ENCODE measurements at regions not wholly inside any gene's neighbourhood (a gene's known extent, or its start where the extent isn't known, plus 50 kb on each side); places are given as distances from the start of the nearest gene placed in this dataset.

DNA sequence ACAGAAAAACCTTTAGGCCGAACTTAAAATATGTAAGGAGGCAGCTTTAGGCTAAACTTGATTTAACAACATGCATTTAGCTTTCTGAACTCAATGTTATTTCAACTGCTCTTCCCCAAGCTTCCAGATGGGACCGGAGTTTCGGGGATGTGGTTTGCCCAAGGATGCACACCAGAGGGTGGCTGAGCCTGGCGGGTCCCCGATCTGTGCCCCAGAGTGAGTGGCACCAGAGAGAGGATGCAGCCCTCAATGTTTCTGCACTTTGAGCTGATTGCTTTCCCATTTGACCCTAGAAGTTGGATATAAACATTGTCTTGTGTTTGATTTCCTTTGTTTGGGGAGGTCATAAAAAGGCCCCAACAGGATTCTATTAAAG is 348.0 kb upstream of the TNRC6C start:
- H3K27me3 ChIP-seq (replicated peaks; ENCODE audit: control insufficient read depth, insufficient read depth, low read length) = no peaks in the 10 kb centered on the region; the same call in 1 of the 2 replicates
- TF ChIP-seq, protein P1, sequence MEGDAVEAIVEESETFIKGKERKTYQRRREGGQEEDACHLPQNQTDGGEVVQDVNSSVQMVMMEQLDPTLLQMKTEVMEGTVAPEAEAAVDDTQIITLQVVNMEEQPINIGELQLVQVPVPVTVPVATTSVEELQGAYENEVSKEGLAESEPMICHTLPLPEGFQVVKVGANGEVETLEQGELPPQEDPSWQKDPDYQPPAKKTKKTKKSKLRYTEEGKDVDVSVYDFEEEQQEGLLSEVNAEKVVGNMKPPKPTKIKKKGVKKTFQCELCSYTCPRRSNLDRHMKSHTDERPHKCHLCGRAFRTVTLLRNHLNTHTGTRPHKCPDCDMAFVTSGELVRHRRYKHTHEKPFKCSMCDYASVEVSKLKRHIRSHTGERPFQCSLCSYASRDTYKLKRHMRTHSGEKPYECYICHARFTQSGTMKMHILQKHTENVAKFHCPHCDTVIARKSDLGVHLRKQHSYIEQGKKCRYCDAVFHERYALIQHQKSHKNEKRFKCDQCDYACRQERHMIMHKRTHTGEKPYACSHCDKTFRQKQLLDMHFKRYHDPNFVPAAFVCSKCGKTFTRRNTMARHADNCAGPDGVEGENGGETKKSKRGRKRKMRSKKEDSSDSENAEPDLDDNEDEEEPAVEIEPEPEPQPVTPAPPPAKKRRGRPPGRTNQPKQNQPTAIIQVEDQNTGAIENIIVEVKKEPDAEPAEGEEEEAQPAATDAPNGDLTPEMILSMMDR (IDR thresholded peaks at IDR 0.05; ENCODE audit: insufficient read depth, low read length, poor library complexity, severe bottlenecking) = no peak
- no peak for DNase-seq (ENCODE audit: extremely low read depth, insufficient read length)
- no peaks in the 10 kb centered on the region for H3K36me3 ChIP-seq (ENCODE audit: control insufficient read depth, insufficient read depth, low read length)
- no peak overlapping the region for H3K4me3 ChIP-seq (replicated peaks; ENCODE audit: low read depth, low read length)

- TF ChIP-seq, protein P1 (IDR thresholded peaks at IDR 0.05; ENCODE audit: insufficient read depth, low read length, poor library complexity, severe bottlenecking) = no peak
- Histone ChIP-seq H3K27me3 (replicated peaks; ENCODE audit: control insufficient read depth, insufficient read depth, low read length) (no peaks in the 10 kb centered on the region; the same call in 1 of the 2 replicates), H3K36me3 (ENCODE audit: control insufficient read depth, insufficient read depth, low read length) (no peaks in the 10 kb centered on the region), H3K4me3 (replicated peaks; ENCODE audit: low read depth, low read length) (no peak overlapping the region)
- DNase-seq (ENCODE audit: extremely low read depth, insufficient read length) = no peak
Measured at GRCh38 chr17:77610972-77611521, 347.5 kb upstream of the TNRC6C start.

DNA sequence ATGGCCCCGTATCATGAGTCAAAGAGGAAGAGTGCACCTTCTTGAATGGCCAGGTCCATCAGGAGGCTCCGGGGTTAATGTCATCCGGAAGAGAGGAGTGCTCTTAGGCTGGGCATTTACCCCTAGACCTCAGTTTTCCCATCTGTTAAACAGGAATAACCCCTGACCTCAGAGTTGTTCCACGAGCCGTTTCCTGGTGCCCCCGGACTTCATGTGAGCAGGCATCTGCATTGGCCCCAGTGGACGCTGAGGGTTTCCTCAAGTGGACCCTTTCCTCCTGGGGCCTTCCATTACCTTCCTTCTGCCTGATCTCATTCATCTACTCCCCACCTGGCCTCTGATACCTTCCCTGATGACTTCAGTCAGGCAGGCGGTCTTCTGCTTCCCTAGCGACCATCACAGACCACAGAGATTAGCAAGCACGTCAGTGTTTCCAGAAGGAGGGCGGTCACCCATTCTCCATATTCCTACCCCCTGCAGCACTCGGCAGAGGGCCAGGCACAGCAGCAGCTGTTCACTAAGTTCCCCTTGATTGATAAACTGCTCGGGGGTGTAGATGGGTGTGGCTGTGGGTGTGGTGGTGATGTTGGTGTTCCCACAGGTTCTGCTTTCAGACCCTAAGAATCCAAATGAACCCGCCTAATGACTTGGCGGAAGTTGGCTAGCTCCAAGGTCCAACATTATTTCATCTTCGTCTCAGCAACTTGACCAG is 346.6 kb upstream of the TNRC6C start:
- TF ChIP-seq, protein P1 (IDR thresholded peaks at IDR 0.05; ENCODE audit: insufficient read depth, low read length, poor library complexity, severe bottlenecking) = no peak
- Histone ChIP-seq H3K27me3 (replicated peaks; ENCODE audit: control insufficient read depth, insufficient read depth, low read length) (no peaks in the 10 kb centered on the region; the same call in 1 of the 2 replicates), H3K4me3 (replicated peaks; ENCODE audit: low read depth, low read length) (no peak overlapping the region), H3K36me3 (ENCODE audit: control insufficient read depth, insufficient read depth, low read length) (no peaks in the 10 kb centered on the region)
- DNase-seq (ENCODE audit: extremely low read depth, insufficient read length) = no peak

- TF ChIP-seq, protein P1 (IDR thresholded peaks at IDR 0.05; ENCODE audit: insufficient read depth, low read length, poor library complexity, severe bottlenecking) = no peak
- DNase-seq (ENCODE audit: extremely low read depth, insufficient read length) = no peak
- Histone ChIP-seq H3K4me3 (replicated peaks; ENCODE audit: low read depth, low read length) (no peak overlapping the region), H3K27me3 (replicated peaks; ENCODE audit: control insufficient read depth, insufficient read depth, low read length) (no peaks in the 10 kb centered on the region; the same call in 1 of the 2 replicates), H3K36me3 (ENCODE audit: control insufficient read depth, insufficient read depth, low read length) (no peaks in the 10 kb centered on the region)
Measured at GRCh38 chr17:77613218-77613617, 345.3 kb upstream of the TNRC6C start.

DNA sequence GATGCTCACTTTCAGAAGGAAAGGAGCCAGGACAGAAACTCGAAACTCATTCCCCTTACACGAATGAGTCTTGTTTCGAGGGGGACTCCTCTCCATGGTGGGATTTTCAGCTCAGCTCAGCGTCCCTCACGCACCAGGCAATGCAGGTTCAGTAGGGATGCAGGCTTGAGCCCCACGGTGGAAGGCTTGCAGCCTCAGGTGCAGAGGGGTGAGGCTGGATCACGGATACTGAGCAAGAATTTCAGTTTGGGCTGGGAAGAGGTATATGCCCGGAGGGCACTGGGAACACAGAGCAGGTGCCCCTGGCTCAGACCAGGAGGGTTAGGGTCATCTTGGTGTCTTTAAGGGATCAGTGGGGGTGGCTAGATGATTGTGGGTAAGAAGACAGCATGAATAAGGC is 344.9 kb upstream of the TNRC6C start:
- TF ChIP-seq, protein P1 (IDR thresholded peaks at IDR 0.05; ENCODE audit: insufficient read depth, low read length, poor library complexity, severe bottlenecking) = no peak
- no peak for DNase-seq (ENCODE audit: extremely low read depth, insufficient read length)
- no peaks in the 10 kb centered on the region; the same call in 1 of the 2 replicates for H3K27me3 ChIP-seq (replicated peaks; ENCODE audit: control insufficient read depth, insufficient read depth, low read length)
- no peak overlapping the region for H3K4me3 ChIP-seq (replicated peaks; ENCODE audit: low read depth, low read length)
- H3K36me3 ChIP-seq (ENCODE audit: control insufficient read depth, insufficient read depth, low read length) = no peaks in the 10 kb centered on the region

Data from GM06990 (cell line).